NCI-H146 (cell line): ENCODE measurements at regions not wholly inside any gene's neighbourhood (a gene's known extent, or its start where the extent isn't known, plus 50 kb on each side); places are given as distances from the start of the nearest gene placed in this dataset.
A peak's percentile ranks its signal among the peaks of the same experiment; 100 is the strongest.

Experiments
- DNase-seq: peaks from one replicate; lab custom pipeline; 2025; lab: John Stamatoyannopoulos, UW

- DNase-seq, result no peak
Observed at GRCh38 chr6:97815301-97815812, 532.3 kb upstream of the MMS22L start.

GRCh38 chr6:97816526-97816925 is 533.5 kb upstream of the MMS22L start:
- no peak for DNase-seq

- DNase-seq, result peak; percentile 6
Observed at GRCh38 chr6:97819710-97820109, 536.7 kb upstream of the MMS22L start.

GRCh38 chr6:97820400-97820799 is 537.4 kb upstream of the MMS22L start:
- peak; percentile 23 for DNase-seq

GRCh38 chr6:97822632-97823031 is 539.6 kb upstream of the MMS22L start:
- no peak for DNase-seq

- DNase-seq, result no peak
Observed at GRCh38 chr6:97841763-97842162, 558.7 kb upstream of the MMS22L start.

- DNase-seq, result no peak
Observed at GRCh38 chr6:97842521-97842920, 559.5 kb upstream of the MMS22L start.

- DNase-seq, result no peak
Observed at GRCh38 chr6:97849390-97849789, 566.4 kb upstream of the MMS22L start.

GRCh38 chr6:97850458-97851212 is 567.6 kb upstream of the MMS22L start:
- peak; percentile 57 for DNase-seq

- DNase-seq, result no peak
Observed at GRCh38 chr6:97863697-97864096, 580.7 kb upstream of the MMS22L start.

- no peak for DNase-seq
Observed at GRCh38 chr6:97864366-97864765, 581.4 kb upstream of the MMS22L start.

- DNase-seq, result no peak
Observed at GRCh38 chr6:97864826-97865225, 581.8 kb upstream of the MMS22L start.

- no peak for DNase-seq
Observed at GRCh38 chr6:97865612-97866011, 582.6 kb upstream of the MMS22L start.

GRCh38 chr6:97866616-97867015 is 583.6 kb upstream of the MMS22L start:
- no peak for DNase-seq

GRCh38 chr6:97867177-97867576 is 584.2 kb upstream of the MMS22L start:
- DNase-seq, result no peak

- no peak for DNase-seq
Observed at GRCh38 chr6:97870273-97870672, 587.3 kb upstream of the MMS22L start.

- no peak for DNase-seq
Observed at GRCh38 chr6:97876711-97877110, 593.7 kb upstream of the MMS22L start.

GRCh38 chr6:97882755-97883154 is 599.7 kb upstream of the MMS22L start:
- DNase-seq, result no peak

GRCh38 chr6:97885325-97885724 is 602.3 kb upstream of the MMS22L start:
- DNase-seq, result peak; percentile 66

- DNase-seq, result peak; percentile 79
Observed at GRCh38 chr6:97885828-97886227, 602.8 kb upstream of the MMS22L start.

- no peak for DNase-seq
Observed at GRCh38 chr6:97901531-97901930, 618.5 kb upstream of the MMS22L start.

- DNase-seq, result no peak
Observed at GRCh38 chr6:97909380-97909779, 626.4 kb upstream of the MMS22L start.

- DNase-seq, result no peak
Observed at GRCh38 chr6:97913721-97914120, 630.7 kb upstream of the MMS22L start.

- no peak for DNase-seq
Observed at GRCh38 chr6:97914912-97915311, 631.9 kb upstream of the MMS22L start.
